ENCODE measurements at regions not wholly inside any gene's neighbourhood (a gene's known extent, or its start where the extent isn't known, plus 50 kb on each side); places are given as distances from the start of the nearest gene placed in this dataset.
"Not testable (repeated sequence)": the region's sequence is repeated elsewhere in the genome, so short reads cannot be mapped to it uniquely, and the experiment has no call there.

- not testable (repeated sequence) for TF ChIP-seq CTCF, POLR2A, POLR2AphosphoS5 (IDR thresholded peaks at IDR 0.05)
These were observed 193.8 kb downstream of the POTEG start for GRCh38 chr14:19240387-19240786.
